Cardiac muscle cell (in vitro differentiated cells and primary cell): ENCODE measurements at regions not wholly inside any gene's neighbourhood (a gene's known extent, or its start where the extent isn't known, plus 50 kb on each side); places are given as distances from the start of the nearest gene placed in this dataset.
A peak's percentile ranks its signal among the peaks of the same experiment; 100 is the strongest.

ENCODE experiments used
- DNase-seq, 2 donors: peaks; one replicate each; pipeline versions ENCODE4 v3.0.0 to v3.0.0-alpha.2; 2010 to 2017; ENCODE audit warnings: low read depth in 1 of 2, low spot score in 1 of 2
- H3K27ac ChIP-seq: fragments of 200-600 bp; sonication (generic); 2 replicates; pipeline ENCODE4 v1.5.1; 2016
- H3K27me3 ChIP-seq: fragments of 200-600 bp; sonication (generic); 2 replicates; pipeline ENCODE4 v1.6.0; 2016; ENCODE audit warnings: control low read depth
- H3K36me3 ChIP-seq: fragments of 200-600 bp; sonication (generic); 2 replicates; pipeline ENCODE4 v1.5.1; 2016; ENCODE audit warnings: control low read depth
- H3K4me1 ChIP-seq: fragments of 200-600 bp; sonication (generic); 2 replicates; pipeline ENCODE4 v1.8.1; 2017; ENCODE audit warnings: low read depth, mild to moderate bottlenecking, mixed run types
- H3K4me3 ChIP-seq: fragments of 200-600 bp; sonication (generic); 2 replicates; pipeline ENCODE4 v1.5.1; 2016; ENCODE audit warnings: mild to moderate bottlenecking
- H3K9me3 ChIP-seq: fragments of 200-600 bp; sonication (generic); 2 replicates; pipeline ENCODE4 v1.5.1; 2017; ENCODE audit warnings: low read depth, mild to moderate bottlenecking, control low read depth
- CTCF ChIP-seq: IDR thresholded peaks from 2 replicates; pipeline ENCODE4 v1.5.1; 2012; ENCODE audit warnings: low read depth, mild to moderate bottlenecking, low read length

- Histone ChIP-seq H3K36me3 (no peaks in the 10 kb centered on the region), H3K27me3 (no peaks in the 10 kb centered on the region), H3K27ac (no peak overlapping the region), H3K4me1 (no peaks in the 10 kb centered on the region), H3K9me3 (no peaks in the 10 kb centered on the region), H3K4me3 (no peak overlapping the region)
- TF ChIP-seq CTCF: no peak
- DNase-seq: peak in 1 of 2 donors; percentile 20
These were observed 449.2 kb downstream of the GRXCR1 start for GRCh38 chr4:43341741-43342140.

GRCh38 chr4:43343298-43343697, 450.8 kb downstream of the GRXCR1 start:
- H3K4me1 ChIP-seq: no peaks in the 10 kb centered on the region
- H3K27me3 ChIP-seq: no peaks in the 10 kb centered on the region
- no peak for DNase-seq
- no peak for TF ChIP-seq CTCF
- no peak overlapping the region for H3K4me3 ChIP-seq
- H3K36me3 ChIP-seq: no peaks in the 10 kb centered on the region
- H3K27ac ChIP-seq: no peak overlapping the region
- H3K9me3 ChIP-seq: no peaks in the 10 kb centered on the region

GRCh38 chr4:43345323-43345925, 452.9 kb downstream of the GRXCR1 start:
- no peak for DNase-seq
- no peak for TF ChIP-seq CTCF
- H3K27ac ChIP-seq: no peak overlapping the region
- H3K36me3 ChIP-seq: no peaks in the 10 kb centered on the region
- no peak overlapping the region for H3K4me3 ChIP-seq
- H3K27me3 ChIP-seq: no peaks in the 10 kb centered on the region
- no peaks in the 10 kb centered on the region for H3K4me1 ChIP-seq
- H3K9me3 ChIP-seq: no peaks in the 10 kb centered on the region

- H3K36me3 ChIP-seq: no peaks in the 10 kb centered on the region
- no peaks in the 10 kb centered on the region for H3K4me1 ChIP-seq
- no peak for DNase-seq
- no peaks in the 10 kb centered on the region for H3K27me3 ChIP-seq
- no peak overlapping the region for H3K27ac ChIP-seq
- H3K9me3 ChIP-seq: no peaks in the 10 kb centered on the region
- no peak for TF ChIP-seq CTCF
- no peak overlapping the region for H3K4me3 ChIP-seq
These were observed 456.1 kb downstream of the GRXCR1 start for GRCh38 chr4:43348591-43348990.

- Histone ChIP-seq H3K9me3 (no peaks in the 10 kb centered on the region), H3K27ac (no peak overlapping the region), H3K36me3 (no peaks in the 10 kb centered on the region), H3K4me3 (no peak overlapping the region), H3K4me1 (no peaks in the 10 kb centered on the region), H3K27me3 (no peaks in the 10 kb centered on the region)
- no peak for TF ChIP-seq CTCF
- no peak for DNase-seq
These were observed 459.7 kb downstream of the GRXCR1 start for GRCh38 chr4:43351970-43352806.
